ENCODE measurements at regions not wholly inside any gene's neighbourhood (a gene's known extent, or its start where the extent isn't known, plus 50 kb on each side); places are given as distances from the start of the nearest gene placed in this dataset.
"Not testable (repeated sequence)": the region's sequence is repeated elsewhere in the genome, so short reads cannot be mapped to it uniquely, and the experiment has no call there.

DNA sequence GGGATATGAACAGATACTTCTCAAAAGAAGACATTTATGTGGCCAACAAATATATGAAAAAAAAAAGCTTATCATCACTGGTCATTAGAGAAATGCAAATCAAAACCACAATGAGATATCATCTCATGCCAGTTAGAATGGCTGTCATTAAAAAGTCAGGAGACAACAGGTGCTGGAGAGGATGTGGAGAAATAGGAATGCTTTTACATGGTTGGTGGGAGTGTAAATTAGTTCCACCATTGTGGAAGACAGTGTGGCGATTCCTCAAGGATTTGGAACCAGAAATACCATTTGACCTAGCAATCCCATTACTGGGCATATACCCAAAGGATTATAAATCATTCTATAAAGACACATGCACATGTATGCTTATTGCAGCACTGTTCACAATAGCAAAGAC, 408.5 kb downstream of the RAP2B start:
- not testable (repeated sequence) for TF ChIP-seq TAF1 (IDR thresholded peaks at IDR 0.05; ENCODE audit: borderline replicate concordance, low read depth, low read length); POLR2A (IDR thresholded peaks at IDR 0.05; ENCODE audit: low read depth, low read length)
